HL-60 (cell line): ENCODE measurements at regions not wholly inside any gene's neighbourhood (a gene's known extent, or its start where the extent isn't known, plus 50 kb on each side); places are given as distances from the start of the nearest gene placed in this dataset.

Source experiments
- DNase-seq, 2 experiments: peaks; one replicate each; pipeline ENCODE4 v3.0.0-alpha.2; 2010 to 2020; ENCODE audit warnings: low read depth in 1 of 2, low spot score in 1 of 2
- H3K27ac ChIP-seq: fragments of 250-450 bp; sonication (Bioruptor Pico); replicated peaks from 2 replicates; pipeline ENCODE4 v1.5.1; 2020; ENCODE audit warnings: mild to moderate bottlenecking, moderate library complexity
- H3K27me3 ChIP-seq: fragments of 250-450 bp; sonication (Bioruptor Pico); 2 replicates; pipeline ENCODE4 v1.5.1; 2021; ENCODE audit warnings: mild to moderate bottlenecking, moderate library complexity; ENCODE audit not compliant: insufficient read depth, poor library complexity, severe bottlenecking
- H3K4me3 ChIP-seq: replicated peaks from 2 replicates; pipeline ENCODE4 v1.5.1; 2011; ENCODE audit warnings: mild to moderate bottlenecking, control low read depth, low read length; ENCODE audit not compliant: insufficient read depth
- CTCF ChIP-seq: IDR thresholded peaks from one replicate; pipeline ENCODE4 v1.5.1; 2011; ENCODE audit warnings: low read length, control low read depth, inconsistent platforms; ENCODE audit not compliant: insufficient read depth
- GABPA ChIP-seq: IDR thresholded peaks from 2 replicates; pipeline ENCODE4 v1.6.1; 2012; ENCODE audit warnings: low read depth
- POLR2AphosphoS5 ChIP-seq: IDR thresholded peaks from 2 replicates; pipeline ENCODE4 v1.6.1; 2012; ENCODE audit warnings: low read depth
- REST ChIP-seq: IDR thresholded peaks from 2 replicates; pipeline ENCODE4 v1.6.1; 2012; ENCODE audit warnings: low read depth; ENCODE audit not compliant: insufficient replicate concordance
- SPI1 ChIP-seq: IDR thresholded peaks from 2 replicates; pipeline ENCODE4 v1.6.1; 2012; ENCODE audit warnings: low read depth, mild to moderate bottlenecking, borderline replicate concordance

- no peak for DNase-seq
- no peaks in the 10 kb centered on the region for H3K27me3 ChIP-seq
- no peak for TF ChIP-seq REST
- no peak overlapping the region for H3K4me3 ChIP-seq
- H3K27ac ChIP-seq: no peak overlapping the region
Measured at GRCh38 chr20:24379484-24379927, 89.9 kb upstream of the SYNDIG1 start.

- peak in 1 of 2 experiments; percentile 23 for DNase-seq
- Histone ChIP-seq H3K27me3 (no peaks in the 10 kb centered on the region), H3K27ac (no peak overlapping the region), H3K4me3 (no peak overlapping the region)
- TF ChIP-seq GABPA (no peak), CTCF (no peak), REST (peak; percentile 41), SPI1 (peak; percentile 82), POLR2AphosphoS5 (no peak)
Measured at GRCh38 chr20:24378661-24379483, 90.6 kb upstream of the SYNDIG1 start.

- Histone ChIP-seq H3K4me3 (no peak overlapping the region), H3K27ac (no peak overlapping the region), H3K27me3 (no peaks in the 10 kb centered on the region)
- TF ChIP-seq GABPA (no peak), SPI1 (no peak), REST (no peak), POLR2AphosphoS5 (no peak), CTCF (no peak)
- peak in 1 of 2 experiments; percentile 13 for DNase-seq
Measured at GRCh38 chr20:24376311-24377099, 92.9 kb upstream of the SYNDIG1 start.
